ENCODE measurements at regions not wholly inside any gene's neighbourhood (a gene's known extent, or its start where the extent isn't known, plus 50 kb on each side); places are given as distances from the start of the nearest gene placed in this dataset.

GRCh38 chr4:122073615-122074014 lies 78.5 kb upstream of the BLTP1 start:
- Histone ChIP-seq H3K27ac (ENCODE audit: low read length) (no peak overlapping the region), H3K36me3 (ENCODE audit: low read depth, low read length) (no peaks in the 10 kb centered on the region)
- no TSS peak for BruUV-seq (replicated peaks)

GRCh38 chr4:122065915-122066314 lies 86.2 kb upstream of the BLTP1 start:
- Histone ChIP-seq H3K9me2 (replicated peaks; ENCODE audit: low read length) (no peaks in the 10 kb centered on the region), H3K4me2 (ENCODE audit: low read length) (no peak overlapping the region), H3K9ac (ENCODE audit: low read length) (no peak overlapping the region), H4K20me1 (ENCODE audit: low read length) (no peaks in the 10 kb centered on the region), H3K4me3 (ENCODE audit: low read length) (no peak overlapping the region), H3K79me2 (ENCODE audit: low read length) (no peaks in the 10 kb centered on the region), H3F3A (ENCODE audit: low read length, unreplicated experiment) (no peaks in the 10 kb centered on the region), H3K27me3 (ENCODE audit: low read length) (no peaks in the 10 kb centered on the region), H3K9me3 (ENCODE audit: low read length) (no peaks in the 10 kb centered on the region), H2AFZ (ENCODE audit: low read length) (no peak overlapping the region), H3K36me3 (ENCODE audit: low read depth, low read length) (no peaks in the 10 kb centered on the region), H3K27ac (ENCODE audit: low read length) (no peak overlapping the region), H3K4me1 (ENCODE audit: insufficient read depth, low read length) (no peaks in the 10 kb centered on the region)
- TF ChIP-seq EZH2 (IDR thresholded peaks at IDR 0.05; ENCODE audit: low read length, unreplicated experiment), result no peak
- TF ChIP-seq CTCF (conservative IDR thresholded peaks at IDR 0.05; ENCODE audit: low read depth, low read length), result no peak
- no peak for TF ChIP-seq EZH2phosphoT487 (IDR thresholded peaks at IDR 0.05; ENCODE audit: borderline replicate concordance, low read length)
- POLR2A ChIA-PET (ENCODE audit: unreplicated experiment), result no interaction called here
- DNase-seq (no peak), ATAC-seq (no peak)
- intact Hi-C loops (cut with micrococcal nuclease), result no loop called here
- no TSS peak for BruUV-seq (replicated peaks)
- CTCF ChIA-PET, result no interaction called here

More at GRCh38 chr4:122073615-122074014, 78.5 kb upstream of the BLTP1 start:
- Histone ChIP-seq H3K4me1 (ENCODE audit: insufficient read depth, low read length) (no peaks in the 10 kb centered on the region), H3K9me2 (replicated peaks; ENCODE audit: low read length) (no peaks in the 10 kb centered on the region), H3K27me3 (ENCODE audit: low read length) (no peaks in the 10 kb centered on the region), H4K20me1 (ENCODE audit: low read length) (no peaks in the 10 kb centered on the region), H3F3A (ENCODE audit: low read length, unreplicated experiment) (no peaks in the 10 kb centered on the region), H3K9me3 (ENCODE audit: low read length) (no peaks in the 10 kb centered on the region), H3K4me3 (ENCODE audit: low read length) (no peak overlapping the region), H3K9ac (ENCODE audit: low read length) (no peak overlapping the region), H3K79me2 (ENCODE audit: low read length) (no peaks in the 10 kb centered on the region), H2AFZ (ENCODE audit: low read length) (no peak overlapping the region), H3K4me2 (ENCODE audit: low read length) (no peak overlapping the region)
- POLR2A ChIA-PET (ENCODE audit: unreplicated experiment), result no interaction called here
- CTCF ChIA-PET, result no interaction called here
- intact Hi-C loops (cut with micrococcal nuclease), result no loop called here
- no peak for DNase-seq
- TF ChIP-seq EZH2 (IDR thresholded peaks at IDR 0.05; ENCODE audit: low read length, unreplicated experiment), result no peak
- no peak for TF ChIP-seq EZH2phosphoT487 (IDR thresholded peaks at IDR 0.05; ENCODE audit: borderline replicate concordance, low read length)
- TF ChIP-seq CTCF (conservative IDR thresholded peaks at IDR 0.05; ENCODE audit: low read depth, low read length), result no peak
- no peak for ATAC-seq

GRCh38 chr4:122065149-122065548 lies 87.0 kb upstream of the BLTP1 start:
- CTCF ChIA-PET, result no interaction called here
- intact Hi-C loops (cut with micrococcal nuclease), result no loop called here
- Histone ChIP-seq H3K9me2 (replicated peaks; ENCODE audit: low read length) (no peaks in the 10 kb centered on the region), H3F3A (ENCODE audit: low read length, unreplicated experiment) (no peaks in the 10 kb centered on the region), H3K9ac (ENCODE audit: low read length) (no peak overlapping the region), H3K4me3 (ENCODE audit: low read length) (no peak overlapping the region), H3K27ac (ENCODE audit: low read length) (no peak overlapping the region), H3K36me3 (ENCODE audit: low read depth, low read length) (no peaks in the 10 kb centered on the region), H4K20me1 (ENCODE audit: low read length) (no peaks in the 10 kb centered on the region), H3K79me2 (ENCODE audit: low read length) (no peaks in the 10 kb centered on the region), H3K4me1 (ENCODE audit: insufficient read depth, low read length) (no peaks in the 10 kb centered on the region), H3K27me3 (ENCODE audit: low read length) (no peaks in the 10 kb centered on the region), H2AFZ (ENCODE audit: low read length) (no peak overlapping the region), H3K4me2 (ENCODE audit: low read length) (no peak overlapping the region), H3K9me3 (ENCODE audit: low read length) (no peaks in the 10 kb centered on the region)
- BruUV-seq (replicated peaks), result no TSS peak
- POLR2A ChIA-PET (ENCODE audit: unreplicated experiment), result no interaction called here
- no peak for DNase-seq
- TF ChIP-seq EZH2 (IDR thresholded peaks at IDR 0.05; ENCODE audit: low read length, unreplicated experiment) (no peak), CTCF (conservative IDR thresholded peaks at IDR 0.05; ENCODE audit: low read depth, low read length) (no peak), EZH2phosphoT487 (IDR thresholded peaks at IDR 0.05; ENCODE audit: borderline replicate concordance, low read length) (no peak)
- no peak for ATAC-seq

All from PC-3 (cell line).